Choroid plexus epithelial cell (primary cell): ENCODE measurements at regions not wholly inside any gene's neighbourhood (a gene's known extent, or its start where the extent isn't known, plus 50 kb on each side); places are given as distances from the start of the nearest gene placed in this dataset.

Source experiments
- DNase-seq: peaks from one replicate; pipeline ENCODE4 v3.0.0-alpha.2; 2010; ENCODE audit warnings: low read depth
- H3K4me3 ChIP-seq: 2 replicates; pipeline ENCODE4 v1.5.1; 2011; ENCODE audit warnings: low read depth, mild to moderate bottlenecking, control low read depth, low read length, moderate library complexity
- TF ChIP-seq, protein P1 (sequence below): conservative IDR thresholded peaks from 2 replicates; pipeline ENCODE4 v1.5.1; 2011; ENCODE audit warnings: low read depth, mild to moderate bottlenecking, control low read depth, inconsistent platforms, low read length, moderate library complexity

DNA sequence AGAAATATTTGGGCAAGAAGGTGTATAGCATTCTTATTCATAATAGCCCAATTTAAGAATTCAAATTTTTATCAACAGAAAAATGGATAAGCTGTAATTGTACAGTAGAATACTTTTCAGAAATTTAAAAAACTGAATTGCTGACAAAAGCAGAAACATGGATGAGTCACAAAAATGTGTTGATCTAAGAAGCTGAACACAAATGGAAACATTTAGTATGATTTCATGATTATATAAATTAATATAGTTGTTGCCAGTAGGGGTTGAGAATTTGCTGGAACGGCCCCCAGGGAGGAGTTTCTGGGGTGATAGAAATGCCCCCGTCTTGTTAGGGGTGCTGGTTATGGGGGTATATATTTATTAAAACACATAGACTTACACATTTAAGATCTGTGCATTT lies 179.1 kb downstream of the KLF6 start:
- DNase-seq = peak; percentile 30
- TF ChIP-seq, protein P1, sequence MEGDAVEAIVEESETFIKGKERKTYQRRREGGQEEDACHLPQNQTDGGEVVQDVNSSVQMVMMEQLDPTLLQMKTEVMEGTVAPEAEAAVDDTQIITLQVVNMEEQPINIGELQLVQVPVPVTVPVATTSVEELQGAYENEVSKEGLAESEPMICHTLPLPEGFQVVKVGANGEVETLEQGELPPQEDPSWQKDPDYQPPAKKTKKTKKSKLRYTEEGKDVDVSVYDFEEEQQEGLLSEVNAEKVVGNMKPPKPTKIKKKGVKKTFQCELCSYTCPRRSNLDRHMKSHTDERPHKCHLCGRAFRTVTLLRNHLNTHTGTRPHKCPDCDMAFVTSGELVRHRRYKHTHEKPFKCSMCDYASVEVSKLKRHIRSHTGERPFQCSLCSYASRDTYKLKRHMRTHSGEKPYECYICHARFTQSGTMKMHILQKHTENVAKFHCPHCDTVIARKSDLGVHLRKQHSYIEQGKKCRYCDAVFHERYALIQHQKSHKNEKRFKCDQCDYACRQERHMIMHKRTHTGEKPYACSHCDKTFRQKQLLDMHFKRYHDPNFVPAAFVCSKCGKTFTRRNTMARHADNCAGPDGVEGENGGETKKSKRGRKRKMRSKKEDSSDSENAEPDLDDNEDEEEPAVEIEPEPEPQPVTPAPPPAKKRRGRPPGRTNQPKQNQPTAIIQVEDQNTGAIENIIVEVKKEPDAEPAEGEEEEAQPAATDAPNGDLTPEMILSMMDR = no peak
- H3K4me3 ChIP-seq = no peak overlapping the region

DNA sequence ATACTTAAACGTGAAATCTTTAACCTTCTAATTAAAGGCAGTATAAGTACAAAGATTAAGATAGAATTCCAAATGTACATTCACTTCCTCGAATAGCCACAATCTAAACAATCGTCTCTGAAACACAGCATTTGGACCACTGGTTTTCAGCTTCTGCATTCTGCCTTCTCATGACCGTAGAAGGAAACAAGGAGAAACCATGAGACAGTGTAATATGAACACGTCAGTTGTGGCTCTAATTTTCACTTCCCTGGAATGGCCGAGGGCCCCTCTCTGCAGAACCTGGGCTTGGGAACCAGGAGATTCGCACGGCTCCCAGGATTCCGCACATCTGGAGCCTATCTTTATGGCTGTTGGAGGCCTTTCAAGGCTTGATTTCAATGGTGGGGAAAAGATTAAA lies 189.3 kb downstream of the KLF6 start:
- TF ChIP-seq, protein P1 = no peak
- no peak overlapping the region for H3K4me3 ChIP-seq
- DNase-seq = no peak

DNA sequence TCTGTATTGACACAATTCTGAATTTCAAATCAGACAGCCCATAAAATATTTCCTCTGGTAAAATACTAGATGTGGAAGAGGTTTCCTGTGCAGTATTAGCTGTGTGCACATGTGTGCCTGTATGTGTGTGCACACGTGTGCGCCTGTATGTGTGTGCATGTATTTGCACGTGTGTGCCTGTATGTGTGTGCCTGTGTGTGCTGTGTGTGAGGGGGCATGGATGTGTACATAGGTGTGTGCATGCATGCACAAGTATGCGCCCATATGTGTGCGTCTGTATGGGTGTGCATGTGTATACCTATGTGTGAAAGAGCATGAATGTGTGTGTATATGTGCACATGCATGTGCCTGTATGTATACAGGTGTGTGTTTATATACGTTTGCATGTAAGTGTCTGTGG lies 191.4 kb downstream of the KLF6 start:
- no peak overlapping the region for H3K4me3 ChIP-seq
- DNase-seq = no peak
- TF ChIP-seq, protein P1 = no peak

- H3K4me3 ChIP-seq = no peak overlapping the region
- DNase-seq = no peak
- TF ChIP-seq, protein P1 = no peak
Observed at GRCh38 chr10:3592424-3592823, 192.6 kb downstream of the KLF6 start.

- no peak overlapping the region for H3K4me3 ChIP-seq
- no peak for DNase-seq
- TF ChIP-seq, protein P1 = no peak
Observed at GRCh38 chr10:3588816-3589215, 196.2 kb downstream of the KLF6 start.

- TF ChIP-seq, protein P1 = no peak
- no peak overlapping the region for H3K4me3 ChIP-seq
- DNase-seq = no peak
Observed at GRCh38 chr10:3588346-3588745, 196.7 kb downstream of the KLF6 start.

DNA sequence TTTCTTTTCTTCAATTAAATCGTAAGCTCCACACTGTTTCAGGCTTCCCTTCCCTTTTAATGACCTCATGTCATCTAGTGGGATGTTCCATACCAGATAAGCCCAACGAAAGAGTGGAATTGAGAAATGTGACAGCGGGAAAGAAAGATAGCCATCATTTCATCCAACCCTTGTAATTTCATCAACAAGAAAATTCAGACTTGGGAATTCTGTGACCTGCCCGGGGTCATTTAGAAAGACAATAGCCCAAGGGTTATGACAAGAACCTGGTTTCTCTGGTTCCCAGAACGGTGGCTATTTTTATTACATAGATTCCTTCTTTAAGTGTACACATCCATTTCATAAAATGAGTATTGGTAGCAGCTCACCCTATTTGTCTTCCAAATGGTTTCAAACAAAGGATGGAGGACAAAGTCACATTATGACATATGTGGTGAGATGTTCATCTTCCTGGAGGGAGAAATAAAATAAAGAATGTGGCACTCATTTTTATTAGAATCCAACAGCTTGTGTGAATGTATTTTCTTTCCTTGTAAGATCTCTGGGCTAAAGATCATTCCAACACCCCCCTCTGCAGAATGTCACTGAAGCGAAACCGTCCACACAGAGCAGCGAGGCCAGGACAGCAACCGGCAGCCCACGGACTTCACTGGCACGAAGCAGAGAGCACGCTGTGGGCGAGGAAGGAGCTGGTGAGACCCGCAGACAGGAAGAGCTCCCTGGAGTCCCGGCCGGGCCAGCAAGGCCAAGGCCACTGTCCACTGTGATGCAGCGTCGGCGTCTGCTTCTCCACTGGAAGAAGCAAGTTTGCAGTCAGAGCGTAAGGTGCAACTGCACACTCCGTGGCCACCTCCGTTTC lies 199.9 kb downstream of the KLF6 start:
- TF ChIP-seq, protein P1 = no peak

More for the DNA sequence above, 199.9 kb downstream of the KLF6 start:
- no peak for DNase-seq
- no peak overlapping the region for H3K4me3 ChIP-seq
